ENCODE measurements at regions not wholly inside any gene's neighbourhood (a gene's known extent, or its start where the extent isn't known, plus 50 kb on each side); places are given as distances from the start of the nearest gene placed in this dataset.

DNA sequence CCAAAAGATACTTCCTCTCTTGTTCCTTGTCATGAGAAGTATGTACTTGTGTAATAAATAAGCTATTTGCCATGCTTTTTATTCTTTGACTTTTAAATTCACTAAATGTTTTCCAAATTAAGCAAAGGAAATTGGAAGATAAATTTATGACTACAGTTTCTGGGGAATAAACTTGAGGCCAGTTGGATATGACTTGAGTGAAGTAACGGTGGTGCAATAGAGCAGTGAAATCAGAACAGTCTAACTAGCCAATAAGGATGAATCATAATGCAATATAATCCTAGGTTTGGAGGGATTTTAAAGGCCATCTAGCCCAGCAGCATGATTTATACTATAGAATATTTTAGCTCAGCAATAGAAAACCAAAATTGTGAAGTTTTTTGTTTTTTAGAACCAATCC is 183.8 kb upstream of the TCF21 start:
- TF ChIP-seq, protein P1, sequence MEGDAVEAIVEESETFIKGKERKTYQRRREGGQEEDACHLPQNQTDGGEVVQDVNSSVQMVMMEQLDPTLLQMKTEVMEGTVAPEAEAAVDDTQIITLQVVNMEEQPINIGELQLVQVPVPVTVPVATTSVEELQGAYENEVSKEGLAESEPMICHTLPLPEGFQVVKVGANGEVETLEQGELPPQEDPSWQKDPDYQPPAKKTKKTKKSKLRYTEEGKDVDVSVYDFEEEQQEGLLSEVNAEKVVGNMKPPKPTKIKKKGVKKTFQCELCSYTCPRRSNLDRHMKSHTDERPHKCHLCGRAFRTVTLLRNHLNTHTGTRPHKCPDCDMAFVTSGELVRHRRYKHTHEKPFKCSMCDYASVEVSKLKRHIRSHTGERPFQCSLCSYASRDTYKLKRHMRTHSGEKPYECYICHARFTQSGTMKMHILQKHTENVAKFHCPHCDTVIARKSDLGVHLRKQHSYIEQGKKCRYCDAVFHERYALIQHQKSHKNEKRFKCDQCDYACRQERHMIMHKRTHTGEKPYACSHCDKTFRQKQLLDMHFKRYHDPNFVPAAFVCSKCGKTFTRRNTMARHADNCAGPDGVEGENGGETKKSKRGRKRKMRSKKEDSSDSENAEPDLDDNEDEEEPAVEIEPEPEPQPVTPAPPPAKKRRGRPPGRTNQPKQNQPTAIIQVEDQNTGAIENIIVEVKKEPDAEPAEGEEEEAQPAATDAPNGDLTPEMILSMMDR (conservative IDR thresholded peaks at IDR 0.05; ENCODE audit: low read depth, low read length) = no peak
- TF ChIP-seq EZH2phosphoT487 (IDR thresholded peaks at IDR 0.05; ENCODE audit: borderline replicate concordance, low read length) = no peak

Measured in PC-3 (cell line).